Tibial artery (tissue), 4 donors: ENCODE measurements at regions not wholly inside any gene's neighbourhood (a gene's known extent, or its start where the extent isn't known, plus 50 kb on each side); places are given as distances from the start of the nearest gene placed in this dataset.

Experiments used
- DNase-seq, 2 donors: peaks; one replicate each; pipeline ENCODE4 v3.0.0-alpha.2; 2019
- H3K27ac ChIP-seq, 2 donors: fragments of 200-600 bp; sonication (generic) in 1 of 2; 1 replicate in 1 of 2; 2 replicates in 1 of 2; pipeline ENCODE4 v1.5.1; 2018 to 2019; ENCODE audit warnings: mild to moderate bottlenecking in 1 of 2
- H3K27me3 ChIP-seq, 2 donors: fragments of 200-600 bp; sonication (generic) in 1 of 2; one replicate each; pipeline versions ENCODE4 v1.5.1 to v1.6.0; 2016 to 2019
- H3K36me3 ChIP-seq, 3 donors: fragments of 200-600 bp; sonication (generic) in 2 of 3; one replicate each; pipeline ENCODE4 v1.5.1; 2016 to 2019; ENCODE audit warnings: mild to moderate bottlenecking in 2 of 3
- H3K4me1 ChIP-seq, 4 donors: fragments of 200-600 bp; sonication (generic) in 2 of 4; 1 replicate in 3 of 4; 2 replicates in 1 of 4; pipeline ENCODE4 v1.5.1; 2016 to 2019
- H3K4me3 ChIP-seq, 2 donors: fragments of 200-600 bp; sonication (generic) in 1 of 2; 1 replicate in 1 of 2; 2 replicates in 1 of 2; pipeline ENCODE4 v1.5.1; 2018 to 2019; ENCODE audit warnings: mild to moderate bottlenecking in 2 of 2
- H3K9me3 ChIP-seq, 3 donors: fragments of 200-600 bp; sonication (generic) in 1 of 3; one replicate each; pipeline ENCODE4 v1.5.1; 2016 to 2019
- intact Hi-C: fragments of 100-400 bp; cut with DNase I; formaldehyde crosslinking; loops from one replicate; pipeline ENCODE4 v1.15.0; 2023; ENCODE audit warnings: low total_unique reads
- TF ChIP-seq, protein P1 (sequence below), 2 experiments: fragments of 200-600 bp in 1 of 2; fragments of 450-650 bp in 1 of 2; IDR thresholded peaks; one replicate each; pipeline ENCODE4 v1.5.1; 2017 to 2019; ENCODE audit warnings: antibody characterized with exemption in 2 of 2, mild to moderate bottlenecking in 1 of 2, moderate library complexity in 1 of 2

DNA sequence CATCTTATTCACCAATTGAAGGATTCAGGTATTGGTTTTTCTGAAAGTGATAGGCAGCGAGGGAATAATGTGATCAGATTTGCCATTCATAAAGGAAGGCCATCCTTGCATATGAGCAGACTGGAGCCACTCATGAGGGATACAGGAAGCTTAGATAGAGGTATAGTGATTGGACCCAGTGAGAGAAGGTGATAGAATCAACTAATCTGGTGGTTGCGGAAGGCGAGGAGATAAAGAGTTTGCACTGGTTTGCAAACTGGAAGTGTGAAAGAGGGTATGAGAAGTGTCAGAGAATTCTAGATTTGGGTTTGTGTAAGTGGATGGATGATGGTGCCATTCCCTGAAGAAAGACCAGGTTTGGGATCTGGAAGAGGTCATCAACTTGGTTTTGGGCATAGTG is 57.3 kb upstream of the RASGEF1B start:
- DNase-seq, result no peak
- Histone ChIP-seq H3K36me3 (no peaks in the 10 kb centered on the region), H3K9me3 (no peaks in the 10 kb centered on the region), H3K27ac (no peak overlapping the region), H3K4me3 (no peak overlapping the region), H3K27me3 (no peaks in the 10 kb centered on the region), H3K4me1 (peaks cover 0 to 4% (median 0%) of the 10 kb centered on the region in 4 donors)
- TF ChIP-seq, protein P1, sequence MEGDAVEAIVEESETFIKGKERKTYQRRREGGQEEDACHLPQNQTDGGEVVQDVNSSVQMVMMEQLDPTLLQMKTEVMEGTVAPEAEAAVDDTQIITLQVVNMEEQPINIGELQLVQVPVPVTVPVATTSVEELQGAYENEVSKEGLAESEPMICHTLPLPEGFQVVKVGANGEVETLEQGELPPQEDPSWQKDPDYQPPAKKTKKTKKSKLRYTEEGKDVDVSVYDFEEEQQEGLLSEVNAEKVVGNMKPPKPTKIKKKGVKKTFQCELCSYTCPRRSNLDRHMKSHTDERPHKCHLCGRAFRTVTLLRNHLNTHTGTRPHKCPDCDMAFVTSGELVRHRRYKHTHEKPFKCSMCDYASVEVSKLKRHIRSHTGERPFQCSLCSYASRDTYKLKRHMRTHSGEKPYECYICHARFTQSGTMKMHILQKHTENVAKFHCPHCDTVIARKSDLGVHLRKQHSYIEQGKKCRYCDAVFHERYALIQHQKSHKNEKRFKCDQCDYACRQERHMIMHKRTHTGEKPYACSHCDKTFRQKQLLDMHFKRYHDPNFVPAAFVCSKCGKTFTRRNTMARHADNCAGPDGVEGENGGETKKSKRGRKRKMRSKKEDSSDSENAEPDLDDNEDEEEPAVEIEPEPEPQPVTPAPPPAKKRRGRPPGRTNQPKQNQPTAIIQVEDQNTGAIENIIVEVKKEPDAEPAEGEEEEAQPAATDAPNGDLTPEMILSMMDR (IDR thresholded peaks at IDR 0.05), result no peak
- intact Hi-C loops, result no loop called here

DNA sequence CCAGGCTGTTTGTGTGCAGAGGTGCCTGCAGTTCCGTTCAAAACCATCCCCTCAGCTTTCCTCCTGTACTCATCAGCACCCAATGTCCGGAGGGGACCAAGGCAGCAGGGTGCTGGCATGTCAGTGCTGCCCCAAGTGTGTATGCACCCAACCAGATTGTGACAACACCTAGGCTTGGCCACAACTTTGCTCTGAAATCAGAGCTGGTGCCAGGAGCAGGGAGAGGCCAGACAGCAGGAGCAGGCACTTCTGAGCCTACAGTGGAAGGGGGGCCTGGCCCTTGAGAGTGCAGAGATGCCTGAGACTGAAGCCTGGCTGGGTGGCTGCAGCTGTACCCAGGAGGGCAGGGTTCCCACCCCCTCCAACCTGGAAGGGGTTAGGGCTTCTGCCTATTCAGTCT is 56.5 kb upstream of the RASGEF1B start:
- Histone ChIP-seq H3K36me3 (no peaks in the 10 kb centered on the region), H3K4me1 (peaks cover 0 to 4% (median 0%) of the 10 kb centered on the region in 4 donors), H3K27ac (no peak overlapping the region), H3K4me3 (no peak overlapping the region), H3K27me3 (no peaks in the 10 kb centered on the region), H3K9me3 (no peaks in the 10 kb centered on the region)
- TF ChIP-seq, protein P1 (IDR thresholded peaks at IDR 0.05), result no peak
- intact Hi-C loops, result no loop called here
- DNase-seq, result no peak

DNA sequence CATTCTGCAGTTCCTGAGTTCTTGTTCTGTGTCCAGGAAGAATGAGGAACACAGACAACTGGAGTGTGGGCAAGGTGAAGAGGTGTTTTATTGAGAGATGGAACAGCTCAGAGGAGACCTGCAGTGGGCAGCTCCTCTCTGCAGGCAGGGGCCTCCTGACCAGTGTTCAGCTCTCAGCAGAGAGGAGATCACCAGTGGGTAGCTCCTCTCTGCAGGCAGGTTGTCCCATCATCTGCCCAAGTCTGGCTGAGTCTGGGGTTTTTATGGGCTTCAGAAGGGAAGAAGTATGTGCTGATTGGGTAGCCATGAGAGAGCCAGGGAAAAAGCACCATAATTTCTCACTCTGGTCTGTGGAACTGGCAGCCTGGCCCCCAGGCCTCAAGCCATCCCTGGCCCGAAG is 56.0 kb upstream of the RASGEF1B start:
- DNase-seq, result no peak
- Histone ChIP-seq H3K4me3 (no peak overlapping the region), H3K9me3 (no peaks in the 10 kb centered on the region), H3K27me3 (no peaks in the 10 kb centered on the region), H3K36me3 (no peaks in the 10 kb centered on the region), H3K4me1 (peaks cover 0 to 4% (median 0%) of the 10 kb centered on the region in 4 donors), H3K27ac (no peak overlapping the region)
- intact Hi-C loops, result no loop called here
- TF ChIP-seq, protein P1 (IDR thresholded peaks at IDR 0.05), result no peak

DNA sequence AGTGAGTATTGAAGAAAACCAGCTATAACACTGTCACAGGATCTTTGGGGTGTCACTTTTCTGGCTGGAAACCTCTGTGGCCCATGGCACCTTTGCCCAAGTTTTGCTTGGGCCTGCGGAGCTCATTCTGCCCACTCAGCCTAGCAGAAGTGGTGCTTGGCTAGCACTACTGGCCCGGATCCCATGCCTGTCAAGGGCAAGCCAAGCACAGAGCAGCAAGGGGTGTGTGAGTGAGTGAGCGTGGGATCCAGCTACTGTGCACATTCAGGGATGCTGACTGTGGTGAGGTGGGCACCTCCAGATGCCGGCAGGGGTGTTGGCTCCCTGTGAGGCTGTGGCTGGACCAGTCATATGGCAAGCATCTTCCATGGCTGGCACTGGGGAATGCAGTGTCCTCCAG is 55.4 kb upstream of the RASGEF1B start:
- peaks cover 0 to 4% (median 0%) of the 10 kb centered on the region in 4 donors for H3K4me1 ChIP-seq
- H3K36me3 ChIP-seq, result no peaks in the 10 kb centered on the region
- H3K27ac ChIP-seq, result no peak overlapping the region
- no peaks in the 10 kb centered on the region for H3K9me3 ChIP-seq
- no peak for DNase-seq
- TF ChIP-seq, protein P1 (IDR thresholded peaks at IDR 0.05), result no peak
- H3K27me3 ChIP-seq, result no peaks in the 10 kb centered on the region
- H3K4me3 ChIP-seq, result no peak overlapping the region
- intact Hi-C loops, result no loop called here

DNA sequence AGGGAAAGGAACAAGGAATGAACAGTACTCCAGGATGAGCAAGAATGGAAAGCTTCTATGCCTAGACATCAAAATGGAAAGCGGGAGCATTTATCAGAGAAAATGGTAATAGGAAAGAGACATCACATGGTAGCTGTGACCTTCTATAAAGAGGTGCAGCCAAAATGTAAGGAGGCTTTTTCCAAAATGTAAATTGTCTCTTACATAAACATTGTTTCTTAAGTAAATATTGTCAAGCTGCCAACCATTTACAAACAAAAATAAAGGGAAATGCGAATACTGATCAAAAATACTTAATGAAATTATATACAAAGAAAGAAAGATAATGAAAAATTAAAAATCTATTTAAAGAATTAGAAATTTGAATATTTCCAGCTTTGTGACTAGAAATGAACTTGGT is 55.0 kb upstream of the RASGEF1B start:
- intact Hi-C loops, result no loop called here
- no peak overlapping the region for H3K4me3 ChIP-seq
- H3K27ac ChIP-seq, result no peak overlapping the region
- H3K9me3 ChIP-seq, result no peaks in the 10 kb centered on the region
- DNase-seq, result no peak
- H3K4me1 ChIP-seq, result peaks cover 0 to 4% (median 0%) of the 10 kb centered on the region in 4 donors
- TF ChIP-seq, protein P1 (IDR thresholded peaks at IDR 0.05), result no peak
- H3K27me3 ChIP-seq, result no peaks in the 10 kb centered on the region
- no peaks in the 10 kb centered on the region for H3K36me3 ChIP-seq

DNA sequence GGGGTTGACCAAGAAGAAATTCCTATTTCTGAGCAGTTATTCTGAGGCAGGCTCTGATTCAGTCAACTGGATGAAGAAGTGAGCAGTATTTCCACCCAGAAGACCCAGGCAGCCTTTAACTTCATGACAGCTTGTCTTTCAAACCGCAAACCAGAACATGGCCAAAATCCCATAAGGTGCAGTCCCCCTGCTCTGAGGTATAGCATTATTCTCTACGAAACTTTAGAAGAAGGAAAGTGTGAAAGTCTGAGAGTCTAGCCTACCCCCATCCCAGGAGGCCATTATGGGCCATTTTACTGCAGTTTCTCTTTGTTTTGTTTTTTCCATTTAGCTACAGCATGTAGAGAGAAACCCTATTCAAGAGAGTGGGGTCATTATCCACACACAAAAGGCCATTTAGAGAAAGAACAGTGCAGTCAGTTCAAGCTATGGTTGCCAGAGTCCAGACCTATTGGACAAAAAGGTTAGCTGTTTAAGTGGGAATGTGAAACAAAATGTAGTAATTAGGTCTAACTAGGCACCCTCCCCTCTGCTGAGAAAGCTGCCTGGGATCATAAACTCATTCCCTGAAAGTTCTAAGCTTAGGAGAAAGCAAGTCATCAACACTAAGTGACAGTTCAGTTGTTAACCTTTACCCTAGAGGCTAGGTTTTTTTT is 52.1 kb upstream of the RASGEF1B start:
- intact Hi-C loops, result no loop called here
- TF ChIP-seq, protein P1 (IDR thresholded peaks at IDR 0.05), result no peak
- H3K27me3 ChIP-seq, result no peaks in the 10 kb centered on the region
- H3K36me3 ChIP-seq, result no peaks in the 10 kb centered on the region
- H3K4me3 ChIP-seq, result no peak overlapping the region
- H3K4me1 ChIP-seq, result no peaks in the 10 kb centered on the region
- H3K9me3 ChIP-seq, result no peaks in the 10 kb centered on the region
- no peak overlapping the region for H3K27ac ChIP-seq
- DNase-seq, result no peak
